ENCODE measurements at regions not wholly inside any gene's neighbourhood (a gene's known extent, or its start where the extent isn't known, plus 50 kb on each side); places are given as distances from the start of the nearest gene placed in this dataset.

GRCh38 chr13:48858122-48858902, 117.4 kb upstream of the FNDC3A start:
- TF ChIP-seq POLR2A (IDR thresholded peaks at IDR 0.05), result no peak
- TF ChIP-seq CTCF (IDR thresholded peaks at IDR 0.05), result no peak
